Gastroesophageal sphincter (tissue), 4 donors: ENCODE measurements at regions not wholly inside any gene's neighbourhood (a gene's known extent, or its start where the extent isn't known, plus 50 kb on each side); places are given as distances from the start of the nearest gene placed in this dataset.
A peak's percentile ranks its signal among the peaks of the same experiment; 100 is the strongest.

ENCODE experiments used
- ATAC-seq: fragments of 150-250 bp; one replicate; pipeline ENCODE4 v1.9.1; 2016; ENCODE audit warnings: mild to moderate bottlenecking, moderate library complexity
- H3K27ac ChIP-seq, 4 donors: fragments of 200-600 bp; sonication (generic) in 3 of 4; 1 replicate in 3 of 4; 2 replicates in 1 of 4; pipeline ENCODE4 v1.5.1; 2016 to 2019
- H3K27me3 ChIP-seq: fragments of 200-600 bp; sonication (generic); one replicate; pipeline ENCODE4 v1.5.1; 2019
- H3K36me3 ChIP-seq, 2 donors: fragments of 200-600 bp; sonication (generic); one replicate each; pipeline ENCODE4 v1.5.1; 2019; ENCODE audit warnings: control low read depth in 1 of 2
- H3K4me1 ChIP-seq, 3 donors: fragments of 200-600 bp; sonication (generic); 1 replicate in 2 of 3; 2 replicates in 1 of 3; pipeline ENCODE4 v1.5.1; 2016 to 2019; ENCODE audit warnings: control low read depth in 2 of 3
- H3K4me3 ChIP-seq, 2 donors: fragments of 200-600 bp; sonication (generic); one replicate each; pipeline ENCODE4 v1.5.1; 2019; ENCODE audit warnings: mild to moderate bottlenecking in 1 of 2, moderate library complexity in 1 of 2
- H3K9me3 ChIP-seq, 3 donors: fragments of 200-600 bp; sonication (generic); one replicate each; pipeline ENCODE4 v1.5.1; 2017 to 2019; ENCODE audit warnings: control low read depth in 2 of 3
- EP300 ChIP-seq: sonication (generic); formaldehyde crosslinking; IDR thresholded peaks from one replicate; pipeline ENCODE4 v1.6.1; 2017; ENCODE audit warnings: antibody characterized with exemption, mild to moderate bottlenecking
- POLR2A ChIP-seq, 2 donors: fragments of 450-650 bp; IDR thresholded peaks; one replicate each; pipeline ENCODE4 v1.6.1; 2017; ENCODE audit warnings: antibody characterized with exemption in 2 of 2, mild to moderate bottlenecking in 2 of 2, moderate library complexity in 1 of 2
- POLR2AphosphoS5 ChIP-seq: sonication (generic); formaldehyde crosslinking; IDR thresholded peaks from one replicate; pipeline ENCODE4 v1.6.1; 2017; ENCODE audit warnings: antibody characterized with exemption
- WGBS, 2 donors: methylation state at CpG; one replicate each; pipeline ENCODE4 v1.1.5; 2018; ENCODE audit warnings: low coverage in 1 of 2; 5-methylcytosine and 5-hydroxymethylcytosine counted together
- TF ChIP-seq, protein P1 (sequence below), 4 experiments: fragments of 200-600 bp in 2 of 4; fragments of 450-650 bp in 2 of 4; sonication (generic) in 1 of 4; IDR thresholded peaks; one replicate each; pipeline ENCODE4 v1.5.1; 2017 to 2019; ENCODE audit warnings: antibody characterized with exemption in 4 of 4, mild to moderate bottlenecking in 2 of 4, moderate library complexity in 2 of 4

- Histone ChIP-seq H3K9me3 (peaks cover 0 to 7% (median 0%) of the 10 kb centered on the region in 3 donors), H3K4me1 (no peaks in the 10 kb centered on the region), H3K27me3 (no peaks in the 10 kb centered on the region), H3K36me3 (no peaks in the 10 kb centered on the region), H3K27ac (no peak overlapping the region), H3K4me3 (no peak overlapping the region)
- WGBS, 2 donors: 100% methylated on average over 1 of the region's 1 CpG
- no peak for ATAC-seq
- TF ChIP-seq, protein P1, sequence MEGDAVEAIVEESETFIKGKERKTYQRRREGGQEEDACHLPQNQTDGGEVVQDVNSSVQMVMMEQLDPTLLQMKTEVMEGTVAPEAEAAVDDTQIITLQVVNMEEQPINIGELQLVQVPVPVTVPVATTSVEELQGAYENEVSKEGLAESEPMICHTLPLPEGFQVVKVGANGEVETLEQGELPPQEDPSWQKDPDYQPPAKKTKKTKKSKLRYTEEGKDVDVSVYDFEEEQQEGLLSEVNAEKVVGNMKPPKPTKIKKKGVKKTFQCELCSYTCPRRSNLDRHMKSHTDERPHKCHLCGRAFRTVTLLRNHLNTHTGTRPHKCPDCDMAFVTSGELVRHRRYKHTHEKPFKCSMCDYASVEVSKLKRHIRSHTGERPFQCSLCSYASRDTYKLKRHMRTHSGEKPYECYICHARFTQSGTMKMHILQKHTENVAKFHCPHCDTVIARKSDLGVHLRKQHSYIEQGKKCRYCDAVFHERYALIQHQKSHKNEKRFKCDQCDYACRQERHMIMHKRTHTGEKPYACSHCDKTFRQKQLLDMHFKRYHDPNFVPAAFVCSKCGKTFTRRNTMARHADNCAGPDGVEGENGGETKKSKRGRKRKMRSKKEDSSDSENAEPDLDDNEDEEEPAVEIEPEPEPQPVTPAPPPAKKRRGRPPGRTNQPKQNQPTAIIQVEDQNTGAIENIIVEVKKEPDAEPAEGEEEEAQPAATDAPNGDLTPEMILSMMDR (IDR thresholded peaks at IDR 0.05): peak in 1 of 4 experiments; percentile 30
- TF ChIP-seq POLR2AphosphoS5 (no peak), POLR2A (IDR thresholded peaks at IDR 0.05) (no peak)
Measured at GRCh38 chr12:20220339-20220738, 148.0 kb upstream of the PDE3A start.

GRCh38 chr12:20232931-20233675 is 135.2 kb upstream of the PDE3A start:
- no peaks in the 10 kb centered on the region for H3K9me3 ChIP-seq
- ATAC-seq: no peak
- no peaks in the 10 kb centered on the region for H3K4me1 ChIP-seq
- no peaks in the 10 kb centered on the region for H3K27me3 ChIP-seq
- no peaks in the 10 kb centered on the region for H3K36me3 ChIP-seq
- WGBS, 2 donors: 72% methylated on average over 2 to 5 of the region's 5 CpGs
- no peak overlapping the region for H3K27ac ChIP-seq
- no peak overlapping the region for H3K4me3 ChIP-seq
- TF ChIP-seq POLR2AphosphoS5 (no peak), EP300 (no peak)

DNA sequence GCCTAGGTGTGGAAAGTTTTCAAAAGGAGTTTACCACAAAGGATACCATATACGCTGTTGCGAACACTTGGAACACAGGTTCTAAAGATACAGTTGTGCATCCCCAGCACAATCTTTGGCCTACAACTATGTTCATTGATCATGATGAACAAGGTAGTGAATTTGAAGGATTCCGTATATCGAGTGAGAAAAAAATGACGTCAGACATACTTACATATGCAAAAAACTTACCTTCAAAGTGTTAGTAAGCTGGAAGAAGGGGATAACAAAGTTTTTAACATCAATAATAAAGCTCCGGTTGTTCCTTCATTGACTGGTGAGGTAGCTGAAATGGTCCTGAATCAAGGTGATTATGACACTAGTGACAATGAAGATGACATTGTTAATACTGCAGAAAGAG is 133.9 kb upstream of the PDE3A start:
- Histone ChIP-seq H3K4me3 (no peak overlapping the region), H3K27me3 (no peaks in the 10 kb centered on the region), H3K36me3 (no peaks in the 10 kb centered on the region), H3K9me3 (no peaks in the 10 kb centered on the region), H3K4me1 (no peaks in the 10 kb centered on the region), H3K27ac (no peak overlapping the region)
- ATAC-seq: no peak
- 89 to 94% methylated on average over 4 to 6 of the region's 6 CpGs for WGBS, 2 donors
- no peak for TF ChIP-seq EP300
- TF ChIP-seq POLR2A (IDR thresholded peaks at IDR 0.05): no peak
- TF ChIP-seq POLR2AphosphoS5: no peak
- TF ChIP-seq, protein P1 (IDR thresholded peaks at IDR 0.05): no peak

DNA sequence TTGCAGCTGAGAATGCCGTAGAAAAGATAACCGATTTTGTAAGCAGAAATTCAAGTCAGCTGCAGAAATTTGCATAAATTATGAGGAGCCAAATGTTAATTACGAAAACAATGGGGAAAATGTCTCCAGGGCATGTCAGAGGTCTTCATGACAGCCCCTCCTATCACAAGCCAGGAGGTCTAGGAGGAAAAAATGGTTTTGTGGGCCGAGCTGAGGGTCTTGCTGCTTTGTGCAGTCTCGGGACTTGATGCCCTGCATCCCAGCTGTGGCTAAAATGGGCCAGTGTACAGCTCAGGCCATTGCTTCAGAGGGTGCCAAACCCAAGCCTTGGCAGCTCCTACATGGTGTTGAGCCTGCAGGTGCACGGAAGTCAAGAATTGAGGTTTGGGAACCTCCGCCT is 131.2 kb upstream of the PDE3A start:
- Histone ChIP-seq H3K27me3 (no peaks in the 10 kb centered on the region), H3K9me3 (no peaks in the 10 kb centered on the region), H3K4me1 (no peaks in the 10 kb centered on the region), H3K4me3 (no peak overlapping the region), H3K36me3 (no peaks in the 10 kb centered on the region), H3K27ac (no peak overlapping the region)
- TF ChIP-seq POLR2AphosphoS5 (no peak), POLR2A (IDR thresholded peaks at IDR 0.05) (no peak), EP300 (no peak)
- TF ChIP-seq, protein P1 (IDR thresholded peaks at IDR 0.05): no peak
- no peak for ATAC-seq
- WGBS, 2 donors: 89 to 96% methylated on average over 3 to 4 of the region's 7 CpGs

DNA sequence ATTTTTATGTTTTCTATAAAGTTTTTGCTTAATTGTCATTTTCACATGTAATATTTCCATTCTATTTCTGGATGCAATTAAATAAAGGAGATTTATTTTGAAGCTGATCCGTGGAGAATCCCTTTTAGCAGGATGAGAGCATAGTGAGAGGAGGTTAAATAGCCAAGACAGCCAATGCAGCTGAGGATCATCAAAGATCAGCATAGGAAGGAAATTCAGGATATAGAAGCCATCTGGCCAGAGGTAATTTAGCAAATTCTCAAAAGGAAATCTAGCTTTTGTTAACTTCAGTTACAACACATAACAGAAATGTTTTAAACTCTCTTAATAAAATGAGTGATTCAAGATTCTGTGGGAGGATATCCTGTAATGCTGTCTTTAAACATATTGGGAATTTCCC is 122.8 kb upstream of the PDE3A start:
- Histone ChIP-seq H3K4me3 (no peak overlapping the region), H3K27ac (no peak overlapping the region), H3K4me1 (no peaks in the 10 kb centered on the region), H3K36me3 (no peaks in the 10 kb centered on the region), H3K27me3 (no peaks in the 10 kb centered on the region), H3K9me3 (peaks cover 0 to 15% (median 0%) of the 10 kb centered on the region in 3 donors)
- TF ChIP-seq POLR2AphosphoS5: no peak
- no peak for TF ChIP-seq POLR2A (IDR thresholded peaks at IDR 0.05)
- TF ChIP-seq EP300: no peak
- TF ChIP-seq, protein P1 (IDR thresholded peaks at IDR 0.05): no peak
- 50 to 52% methylated on average over 1 of the region's 1 CpG for WGBS, 2 donors
- ATAC-seq: no peak
